PC-9 (cell line): ENCODE measurements at regions not wholly inside any gene's neighbourhood (a gene's known extent, or its start where the extent isn't known, plus 50 kb on each side); places are given as distances from the start of the nearest gene placed in this dataset.

Source experiments
- CTCF ChIP-seq: fragments of 200-600 bp; sonication (generic); conservative IDR thresholded peaks from 2 replicates; pipeline ENCODE4 v1.6.1; 2017; ENCODE audit warnings: mixed run types, antibody characterized with exemption, mild to moderate bottlenecking, moderate library complexity
- EZH2 ChIP-seq: fragments of 200-600 bp; sonication (generic); IDR thresholded peaks from 2 replicates; pipeline ENCODE4 v1.8.0; 2017; ENCODE audit warnings: antibody characterized with exemption, low read depth

GRCh38 chr18:30632071-30632698 is 410.4 kb downstream of the DSC3 start:
- TF ChIP-seq CTCF (no peak), EZH2 (no peak)
